ENCODE measurements at regions not wholly inside any gene's neighbourhood (a gene's known extent, or its start where the extent isn't known, plus 50 kb on each side); places are given as distances from the start of the nearest gene placed in this dataset.
"Not testable (repeated sequence)": the region's sequence is repeated elsewhere in the genome, so short reads cannot be mapped to it uniquely, and the experiment has no call there.

- DNase-seq, result no peak
Observed at GRCh38 chr3:139095803-139096466, 51.2 kb upstream of the PRR23C start.

- no peak for DNase-seq
Observed at GRCh38 chr3:139096670-139097069, 52.0 kb upstream of the PRR23C start.

- DNase-seq, result no peak
Observed at GRCh38 chr3:139098391-139098790, 53.7 kb upstream of the PRR23C start.

- no peak for DNase-seq
Observed at GRCh38 chr3:139099968-139100817, 55.5 kb upstream of the PRR23C start.

GRCh38 chr3:139100821-139101220 lies 56.1 kb upstream of the PRR23C start:
- DNase-seq, result no peak

GRCh38 chr3:139101396-139101795 lies 56.7 kb upstream of the PRR23C start:
- no peak for DNase-seq

- no peak for DNase-seq
Observed at GRCh38 chr3:139103484-139103883, 58.8 kb upstream of the PRR23C start.

- no peak for DNase-seq
Observed at GRCh38 chr3:139104062-139104461, 59.4 kb upstream of the PRR23C start.

- no peak for DNase-seq
Observed at GRCh38 chr3:139105154-139105702, 60.5 kb upstream of the PRR23C start.

GRCh38 chr3:139106013-139106932 lies 61.6 kb upstream of the PRR23C start:
- no peak for DNase-seq

GRCh38 chr3:139107424-139108252 lies 62.9 kb upstream of the PRR23C start:
- no peak for DNase-seq

- DNase-seq, result no peak
Observed at GRCh38 chr3:139108253-139108969, 63.7 kb upstream of the PRR23C start.

GRCh38 chr3:139109271-139109670 lies 64.6 kb upstream of the PRR23C start:
- no peak for DNase-seq

GRCh38 chr3:139110072-139110830 lies 65.6 kb upstream of the PRR23C start:
- DNase-seq, result no peak

GRCh38 chr3:139110929-139111328 lies 66.2 kb upstream of the PRR23C start:
- not testable (repeated sequence) for DNase-seq

- peak; percentile 51 for DNase-seq
Observed at GRCh38 chr3:139111392-139112229, 66.9 kb upstream of the PRR23C start.

- DNase-seq, result no peak
Observed at GRCh38 chr3:139112230-139112558, 67.5 kb upstream of the PRR23C start.

GRCh38 chr3:139113231-139113992 lies 68.7 kb upstream of the PRR23C start:
- DNase-seq, result no peak

- no peak for DNase-seq
Observed at GRCh38 chr3:139113993-139114375, 69.3 kb upstream of the PRR23C start.
